ENCODE measurements at regions not wholly inside any gene's neighbourhood (a gene's known extent, or its start where the extent isn't known, plus 50 kb on each side); places are given as distances from the start of the nearest gene placed in this dataset.

DNA sequence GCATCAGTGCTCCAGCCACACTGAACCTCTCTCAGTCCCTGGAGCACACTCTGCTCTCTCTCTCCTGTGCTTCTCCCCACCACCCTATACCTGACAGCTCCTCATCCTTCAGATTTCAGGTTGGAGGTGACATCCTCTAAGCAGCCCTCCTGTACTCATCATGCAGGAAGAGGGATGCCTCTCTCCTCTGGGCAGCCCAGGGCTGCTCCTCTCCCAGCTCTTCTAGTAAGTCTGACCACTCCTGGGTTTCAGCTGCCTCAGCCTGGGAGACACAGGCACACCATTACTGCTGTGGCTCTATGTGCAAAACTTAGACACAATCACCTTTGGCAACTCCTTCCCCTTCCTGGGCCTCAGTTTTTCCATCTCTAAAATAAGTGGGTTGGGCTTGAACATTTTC is 232.4 kb upstream of the BRINP1 start:
- H3K27me3 ChIP-seq (ENCODE audit: control insufficient read depth, insufficient read depth, low read length), result no peaks in the 10 kb centered on the region
- no peak for TF ChIP-seq CTCF (IDR thresholded peaks at IDR 0.05; ENCODE audit: low read depth, low read length)
- no peak overlapping the region for H3K27ac ChIP-seq (ENCODE audit: low read depth, low read length)
- peaks cover 19% of the 10 kb centered on the region for H3K9me3 ChIP-seq (ENCODE audit: control insufficient read depth, insufficient read depth, low read length)
- ChIA-PET POLR2A (interaction anchor here (0.6 kb wide), 1 partner anchor 1086 kb away, joined by 9 read pairs; no protein-coding TSS in a partner anchor), CTCF (no interaction called here)
- DNase-seq (ENCODE audit: low read depth, low spot score), result no peak
- H3K4me3 ChIP-seq (ENCODE audit: low read depth, low read length), result no peak overlapping the region

DNA sequence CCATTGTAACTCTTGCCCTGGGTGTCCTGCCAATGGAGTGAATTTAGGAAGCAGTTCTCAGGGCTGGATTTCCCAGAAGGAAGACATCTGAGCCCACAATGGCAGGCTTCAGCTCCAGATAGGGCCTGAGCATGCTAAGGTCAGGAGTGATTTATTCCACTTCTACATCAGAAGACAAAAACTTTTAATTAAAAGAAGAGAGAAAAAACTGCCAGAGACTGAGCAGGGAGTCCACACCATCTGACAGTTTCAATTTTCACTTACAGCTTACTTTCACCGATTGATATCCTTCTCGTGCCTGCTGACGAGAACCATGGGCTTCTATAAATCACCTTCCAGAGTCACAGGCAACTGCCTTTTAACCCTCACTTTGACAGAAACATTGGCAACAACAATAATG is 228.3 kb upstream of the BRINP1 start:
- ChIA-PET CTCF (no interaction called here), POLR2A (no interaction called here)
- H3K4me3 ChIP-seq (ENCODE audit: low read depth, low read length), result no peak overlapping the region
- H3K27ac ChIP-seq (ENCODE audit: low read depth, low read length), result no peak overlapping the region
- DNase-seq (ENCODE audit: low read depth, low spot score), result no peak
- no peaks in the 10 kb centered on the region for H3K27me3 ChIP-seq (ENCODE audit: control insufficient read depth, insufficient read depth, low read length)
- peaks cover 19% of the 10 kb centered on the region for H3K9me3 ChIP-seq (ENCODE audit: control insufficient read depth, insufficient read depth, low read length)
- no peak for TF ChIP-seq CTCF (IDR thresholded peaks at IDR 0.05; ENCODE audit: low read depth, low read length)

DNA sequence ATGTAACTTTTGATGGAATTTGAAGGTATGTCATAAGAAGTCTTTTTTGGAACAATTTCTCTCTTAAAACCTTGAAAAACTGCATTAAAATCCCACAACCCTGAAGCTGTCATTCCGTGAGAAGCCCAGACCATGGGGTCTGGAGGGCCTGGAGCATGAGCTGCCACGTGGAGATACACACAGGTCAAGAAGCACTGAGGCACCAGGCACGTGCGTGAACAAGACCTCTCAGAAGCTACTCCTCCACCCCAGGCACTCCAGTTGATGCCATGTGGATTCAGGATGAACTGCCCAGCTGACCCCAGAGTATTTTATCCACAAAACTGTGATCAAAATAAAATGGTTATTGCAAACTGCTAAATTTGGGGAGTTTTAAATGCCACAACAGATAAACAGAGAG is 227.5 kb upstream of the BRINP1 start:
- Histone ChIP-seq H3K9me3 (ENCODE audit: control insufficient read depth, insufficient read depth, low read length) (peaks cover 17% of the 10 kb centered on the region), H3K27ac (ENCODE audit: low read depth, low read length) (no peak overlapping the region), H3K4me3 (ENCODE audit: low read depth, low read length) (no peak overlapping the region), H3K27me3 (ENCODE audit: control insufficient read depth, insufficient read depth, low read length) (no peaks in the 10 kb centered on the region)
- POLR2A ChIA-PET, result no interaction called here
- CTCF ChIA-PET, result interaction anchor here (0.8 kb wide), 1 partner anchor 40 kb away, joined by 3 read pairs; no protein-coding TSS in a partner anchor
- TF ChIP-seq CTCF (IDR thresholded peaks at IDR 0.05; ENCODE audit: low read depth, low read length), result no peak
- no peak for DNase-seq (ENCODE audit: low read depth, low spot score)

- Histone ChIP-seq H3K27ac (ENCODE audit: low read depth, low read length) (no peak overlapping the region), H3K4me3 (ENCODE audit: low read depth, low read length) (no peak overlapping the region), H3K27me3 (ENCODE audit: control insufficient read depth, insufficient read depth, low read length) (no peaks in the 10 kb centered on the region), H3K9me3 (ENCODE audit: control insufficient read depth, insufficient read depth, low read length) (peaks cover 8% of the 10 kb centered on the region)
- ChIA-PET POLR2A (no interaction called here), CTCF (no interaction called here)
- no peak for DNase-seq (ENCODE audit: low read depth, low spot score)
- no peak for TF ChIP-seq CTCF (IDR thresholded peaks at IDR 0.05; ENCODE audit: low read depth, low read length)
Observed at GRCh38 chr9:119588874-119589744, 219.9 kb upstream of the BRINP1 start.

DNA sequence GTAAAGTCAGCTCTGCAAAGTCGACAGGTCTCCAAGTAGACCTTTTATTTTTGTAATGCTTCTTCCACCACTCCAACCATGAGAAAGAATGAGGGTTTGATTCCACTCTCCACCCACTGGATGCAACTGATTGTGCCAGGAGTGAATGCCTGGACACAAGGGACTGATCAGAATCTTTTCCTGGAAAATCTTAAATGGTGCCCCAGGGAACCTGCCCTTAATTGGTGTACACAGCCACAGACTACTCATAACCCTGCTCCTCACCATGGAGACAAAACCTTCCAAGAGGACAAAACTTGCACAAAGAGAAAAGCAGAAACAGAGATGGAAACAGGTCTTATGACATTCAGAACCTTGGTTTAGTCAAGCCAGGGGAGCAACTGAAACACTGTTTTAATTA is 208.6 kb upstream of the BRINP1 start:
- H3K27ac ChIP-seq (ENCODE audit: low read depth, low read length), result no peak overlapping the region
- H3K9me3 ChIP-seq (ENCODE audit: control insufficient read depth, insufficient read depth, low read length), result peaks cover 13% of the 10 kb centered on the region
- H3K27me3 ChIP-seq (ENCODE audit: control insufficient read depth, insufficient read depth, low read length), result no peaks in the 10 kb centered on the region
- TF ChIP-seq CTCF (IDR thresholded peaks at IDR 0.05; ENCODE audit: low read depth, low read length), result no peak
- no peak for DNase-seq (ENCODE audit: low read depth, low spot score)
- no peak overlapping the region for H3K4me3 ChIP-seq (ENCODE audit: low read depth, low read length)
- ChIA-PET CTCF (no interaction called here), POLR2A (no interaction called here)

Measured in AG04450 (cell line).